Fibroblast of peridontal ligament (primary cell): ENCODE measurements at regions not wholly inside any gene's neighbourhood (a gene's known extent, or its start where the extent isn't known, plus 50 kb on each side); places are given as distances from the start of the nearest gene placed in this dataset.

Experiments used
- DNase-seq: peaks from one replicate; pipeline ENCODE4 v3.0.0-alpha.2; 2010; ENCODE audit errors: extremely low read depth

DNA sequence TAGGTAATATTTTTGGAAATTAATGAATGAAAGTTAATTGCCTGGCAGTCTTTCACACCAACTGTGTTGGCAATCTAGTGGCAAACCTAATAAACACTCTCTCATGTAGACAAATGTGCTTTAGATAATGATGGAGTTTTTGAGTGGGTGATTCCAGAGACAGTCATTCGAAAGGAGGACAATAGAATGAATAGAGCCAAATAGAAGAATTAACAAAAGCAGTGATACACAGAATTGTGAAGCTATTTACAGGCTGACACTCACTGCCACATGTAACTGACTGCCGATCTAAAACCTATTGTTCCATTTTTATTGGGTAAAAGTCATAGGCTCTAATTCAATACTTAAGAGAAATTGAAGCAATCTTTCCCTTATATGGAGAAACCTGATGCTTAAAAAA, 338.5 kb downstream of the PCDH7 start:
- no peak for DNase-seq

DNA sequence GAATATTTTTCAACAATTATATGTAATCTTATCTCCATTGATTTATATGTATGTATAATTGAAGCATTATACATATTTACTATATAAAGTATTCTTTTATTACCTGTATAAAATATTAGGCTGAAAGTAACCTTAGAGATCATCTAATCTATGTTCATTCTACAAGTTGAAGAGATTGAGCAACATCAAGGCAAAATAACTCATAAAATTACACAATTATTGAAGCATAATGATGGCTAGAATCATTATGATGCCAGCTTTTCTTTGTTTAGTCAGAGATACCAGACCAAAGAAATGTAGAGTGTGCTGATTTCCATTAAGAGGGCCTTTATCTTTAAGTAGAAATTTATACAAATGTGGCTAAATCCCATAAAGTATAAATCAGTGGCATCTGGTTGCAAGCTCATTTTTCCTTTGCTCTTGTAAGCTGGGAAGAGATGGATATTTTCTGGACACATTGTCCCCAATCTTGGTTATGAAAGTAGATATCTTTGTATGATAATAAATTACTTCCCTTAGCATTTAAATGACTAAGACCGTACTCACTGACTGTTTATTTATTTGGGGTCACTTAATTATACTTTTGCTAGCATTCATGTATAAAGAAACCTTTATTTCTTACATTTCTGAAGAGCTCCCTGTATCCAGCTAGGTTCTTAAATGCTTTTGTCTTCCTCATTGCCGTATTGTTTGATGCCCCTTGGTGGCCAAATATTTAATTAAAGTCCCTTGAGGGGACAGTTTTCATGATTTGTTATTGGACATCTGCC, 339.8 kb downstream of the PCDH7 start:
- no peak for DNase-seq

DNA sequence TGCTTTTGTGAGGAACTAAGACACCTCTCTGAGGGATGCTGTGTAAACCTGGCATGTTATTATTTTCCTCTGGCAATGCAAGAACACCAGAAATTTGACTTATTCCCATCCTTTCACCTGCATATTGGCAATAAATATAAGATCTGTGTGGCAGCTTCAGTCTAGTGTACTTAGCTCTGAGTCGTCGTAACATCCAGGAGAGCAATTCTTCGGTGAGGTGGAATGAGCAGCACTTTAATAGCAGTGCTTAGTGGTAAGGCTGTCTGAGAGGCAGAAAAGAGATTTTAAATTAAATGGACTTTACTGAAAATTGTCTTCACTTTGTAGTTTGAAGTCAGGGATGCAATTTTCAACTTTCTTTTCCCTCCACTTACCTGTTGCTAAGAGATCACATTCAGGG, 344.9 kb downstream of the PCDH7 start:
- DNase-seq, result no peak

DNA sequence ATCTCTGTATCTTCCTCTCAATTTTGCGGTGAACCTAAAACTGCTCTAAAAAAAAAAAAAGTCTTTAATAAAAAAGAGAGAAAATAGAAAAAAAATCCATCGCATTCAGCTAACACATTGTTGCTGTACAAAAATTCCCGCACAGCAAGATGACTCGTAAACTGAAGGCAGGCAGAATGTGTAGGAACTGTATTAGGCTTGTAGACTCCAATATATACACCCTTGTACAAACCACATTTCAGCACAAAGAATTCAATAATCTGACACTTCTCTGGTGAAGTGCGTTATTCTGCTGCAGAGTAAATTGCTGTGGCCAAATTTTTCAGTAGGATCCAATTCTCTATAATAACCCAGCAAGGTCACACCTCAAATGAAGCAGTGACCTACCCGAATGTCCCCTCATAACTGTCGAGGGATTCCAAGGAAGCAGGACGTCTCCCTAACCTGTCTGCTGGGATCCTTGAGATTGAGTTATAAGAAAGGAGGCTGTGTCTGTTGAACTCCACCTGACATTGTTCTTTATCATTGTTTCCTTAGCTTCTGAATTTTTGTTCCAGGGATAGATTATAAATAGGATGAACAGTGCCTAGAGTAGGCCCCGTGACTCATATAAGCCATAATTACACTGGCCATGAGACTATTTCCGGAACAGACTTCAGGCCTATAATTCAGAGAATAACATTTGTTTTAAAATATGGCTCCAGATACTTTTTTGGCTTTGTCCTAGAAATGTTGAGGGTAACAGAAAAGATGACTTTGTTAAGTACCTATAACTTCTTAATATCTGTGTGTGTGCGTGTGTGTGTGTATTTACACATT, 348.3 kb downstream of the PCDH7 start:
- no peak for DNase-seq

DNA sequence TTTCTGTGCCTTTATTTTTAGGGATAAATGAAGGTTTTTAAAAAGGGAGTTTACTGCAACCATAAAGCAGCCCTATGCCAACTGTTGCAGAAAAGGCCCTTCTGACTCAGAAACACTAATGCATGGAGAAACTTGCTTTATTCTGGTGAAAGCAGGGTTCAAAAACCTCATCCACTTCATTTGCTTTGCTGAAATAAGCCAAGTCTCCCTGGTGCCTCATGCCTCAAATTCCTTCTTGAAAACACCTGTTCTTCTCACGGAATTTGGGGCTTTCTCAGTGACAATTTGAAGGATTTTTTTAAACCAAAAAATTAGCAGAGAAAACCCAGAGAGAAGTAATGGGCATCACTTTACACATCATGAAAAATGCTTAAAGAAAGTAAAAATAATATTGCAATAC, 349.0 kb downstream of the PCDH7 start:
- no peak for DNase-seq

DNA sequence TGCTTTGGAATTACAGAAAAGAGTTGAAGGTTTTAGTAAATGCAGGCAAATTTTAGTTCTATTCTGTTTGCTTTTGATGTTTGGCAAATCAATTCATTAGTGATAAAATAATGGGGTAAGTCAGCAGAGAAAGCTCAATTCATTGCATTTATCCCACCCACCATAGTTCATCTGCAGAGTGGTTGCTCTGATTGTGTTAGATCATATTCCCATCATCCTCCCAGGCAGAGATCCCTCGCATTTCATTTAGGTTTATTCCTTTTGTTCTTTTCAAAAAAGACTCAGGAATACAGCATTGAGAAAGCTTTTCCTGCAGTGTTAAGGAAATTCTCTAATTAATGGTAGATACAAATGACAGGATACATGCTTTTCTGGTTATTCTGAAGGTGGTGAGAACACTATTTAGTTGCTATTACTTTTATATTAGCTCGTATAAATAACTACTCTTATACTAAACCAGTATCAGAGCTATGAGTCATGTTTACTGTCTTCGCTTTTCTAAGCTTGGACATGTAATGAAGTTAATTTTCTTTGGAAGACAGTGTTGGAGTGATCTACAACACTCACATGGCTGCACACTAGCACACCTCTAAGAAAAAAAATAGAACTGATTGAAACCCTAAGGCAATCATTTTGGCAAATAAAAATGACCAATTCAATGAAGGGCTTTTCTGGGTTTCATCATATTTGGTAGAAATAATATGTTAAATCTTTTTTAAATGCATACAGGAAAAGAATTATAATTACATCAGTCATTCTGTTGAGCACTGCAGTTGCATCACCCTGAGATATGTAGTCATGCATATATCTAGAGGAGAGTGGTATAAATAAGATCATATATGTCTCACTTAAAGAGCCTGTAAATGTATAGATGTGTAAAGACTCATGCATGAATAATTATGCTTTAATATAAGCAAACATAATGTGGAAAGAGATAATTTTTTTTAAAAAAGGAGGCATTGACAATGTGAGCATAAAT, 351.6 kb downstream of the PCDH7 start:
- DNase-seq, result no peak

DNA sequence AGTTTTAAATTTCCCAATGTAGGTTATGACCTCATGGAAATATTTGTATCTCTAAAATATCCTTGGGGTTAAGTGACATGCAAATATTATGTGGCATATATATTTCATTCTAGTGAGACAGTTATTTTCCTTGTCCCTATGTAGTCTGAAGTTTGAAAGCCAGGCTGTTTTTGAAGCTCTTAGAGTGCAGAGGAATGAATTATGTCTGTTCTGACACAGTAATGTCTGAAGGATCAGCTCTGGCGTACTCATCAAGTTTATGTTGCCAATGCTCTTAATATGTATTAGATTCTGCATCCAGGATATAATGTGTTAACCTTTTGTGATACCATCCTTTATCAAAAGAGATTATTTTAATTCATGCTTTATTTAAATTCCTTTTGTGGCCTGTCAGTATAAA, 355.8 kb downstream of the PCDH7 start:
- no peak for DNase-seq

DNA sequence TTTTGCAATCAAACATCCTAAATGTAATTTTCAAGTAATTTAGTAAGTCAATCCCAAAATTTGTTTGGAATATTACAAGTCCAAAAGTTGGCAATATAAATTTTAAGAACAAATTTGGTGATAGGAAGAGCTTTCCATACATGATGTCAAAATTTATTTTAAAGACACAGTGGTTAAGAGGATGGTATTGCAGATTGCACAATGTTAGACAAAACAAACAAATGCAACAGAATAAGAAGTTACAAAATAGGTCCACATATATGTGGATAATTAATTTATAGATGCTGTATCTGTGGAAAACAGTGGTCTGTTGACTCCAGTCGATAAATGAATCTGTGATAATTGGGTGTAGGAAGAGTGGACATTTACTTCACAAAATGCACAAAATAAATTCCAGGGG, 358.5 kb downstream of the PCDH7 start:
- no peak for DNase-seq

DNA sequence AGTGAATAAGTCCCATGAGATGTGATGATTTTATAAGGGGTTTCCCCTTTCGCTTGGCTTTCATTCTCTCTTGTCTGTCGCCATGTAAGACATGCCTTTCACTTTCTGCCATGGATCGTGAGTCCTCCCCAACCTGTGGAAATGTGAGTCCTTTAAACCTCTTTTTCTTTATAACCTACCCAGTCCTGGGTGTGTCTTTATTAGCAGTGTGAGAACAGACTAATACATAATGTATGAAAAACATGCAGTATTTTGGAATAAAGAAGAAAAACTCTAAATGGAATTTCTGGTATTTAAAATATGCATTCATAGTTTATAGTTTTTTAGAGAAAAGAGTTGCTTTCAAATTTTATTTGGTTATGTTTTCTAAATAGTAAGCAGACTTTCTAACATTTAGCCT, 360.7 kb downstream of the PCDH7 start:
- no peak for DNase-seq

DNA sequence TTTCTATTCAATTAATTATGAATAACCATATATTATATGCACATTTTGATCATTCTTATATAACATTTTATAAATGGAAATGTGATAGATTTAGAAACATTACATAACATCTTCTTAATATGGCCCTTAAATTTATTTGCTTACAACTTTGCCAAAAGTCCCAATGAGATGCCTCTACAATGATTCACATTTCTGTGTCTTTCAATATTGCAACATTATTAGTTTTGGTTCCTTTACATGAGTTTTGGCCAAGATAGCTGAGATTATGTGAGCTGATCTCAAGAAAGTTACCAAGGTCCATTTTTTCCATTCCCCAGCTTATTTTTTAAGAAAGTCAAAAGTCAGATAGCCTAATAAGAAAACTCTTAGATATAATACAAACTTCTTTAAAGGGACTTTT, 361.2 kb downstream of the PCDH7 start:
- no peak for DNase-seq

DNA sequence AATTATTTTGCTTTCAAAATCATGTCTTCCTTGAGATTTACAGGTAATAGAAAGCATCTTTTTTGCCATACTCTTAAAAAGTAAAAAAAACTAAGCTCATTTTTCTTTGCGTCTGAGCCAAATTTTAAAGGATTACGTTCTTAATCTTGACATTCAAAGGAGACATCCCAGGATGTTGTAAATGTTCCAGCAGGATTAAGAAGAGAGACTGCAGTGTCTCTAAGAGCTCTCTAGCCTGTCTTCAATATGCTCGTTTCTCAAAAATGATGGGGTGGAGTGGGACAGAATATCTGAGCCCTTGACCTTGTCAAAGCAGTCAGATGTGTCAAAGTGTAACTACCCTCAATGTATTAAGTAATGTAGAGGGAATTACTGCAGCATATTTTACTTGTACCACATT, 363.3 kb downstream of the PCDH7 start:
- no peak for DNase-seq

DNA sequence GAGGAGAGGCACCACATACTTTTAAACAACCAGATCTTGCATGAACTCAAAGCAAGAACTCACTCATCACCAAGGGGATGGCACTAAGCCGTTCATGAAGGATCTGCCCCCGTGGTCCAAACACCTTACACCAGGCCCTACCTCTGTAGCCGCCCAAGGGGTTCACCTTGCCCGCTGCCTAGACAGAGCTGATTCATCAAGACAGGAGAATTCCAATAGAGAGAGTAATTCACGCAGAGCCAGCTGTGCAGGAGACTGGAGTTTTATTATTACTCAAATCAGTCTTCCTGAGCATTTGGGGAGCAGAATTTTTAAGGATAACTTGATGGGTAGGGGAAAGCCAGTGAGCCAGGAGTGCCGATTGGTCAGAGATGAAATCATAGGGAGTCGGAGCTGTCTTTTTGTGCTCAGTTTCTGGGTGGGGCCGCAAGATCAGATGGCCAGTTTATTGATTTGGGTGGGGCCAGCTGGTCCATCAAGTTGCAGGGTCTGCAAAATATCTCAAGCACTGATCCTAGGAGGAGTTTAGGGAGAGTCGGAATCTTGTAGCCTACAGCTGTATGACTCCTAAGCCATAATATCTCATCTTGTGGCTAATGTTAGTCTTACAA, 364.7 kb downstream of the PCDH7 start:
- DNase-seq, result no peak

DNA sequence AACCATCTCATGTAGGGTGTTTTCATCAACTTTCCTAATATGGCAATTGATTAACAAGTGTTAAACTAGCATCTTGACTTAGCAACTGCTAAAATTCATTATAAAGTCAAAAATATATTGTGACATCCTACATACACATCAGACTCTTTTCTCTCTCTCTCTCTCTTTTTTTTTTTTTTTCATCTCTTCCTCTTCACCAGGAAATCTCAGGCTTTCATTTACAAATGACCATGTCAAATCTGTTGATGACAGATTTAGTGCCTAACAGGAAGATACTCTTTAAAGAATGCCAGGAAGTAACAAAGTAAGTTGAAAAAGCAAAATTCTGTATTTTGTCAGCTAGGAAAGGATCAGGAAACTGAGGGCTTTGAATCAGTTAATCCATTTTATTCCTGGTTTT, 365.5 kb downstream of the PCDH7 start:
- DNase-seq, result no peak

DNA sequence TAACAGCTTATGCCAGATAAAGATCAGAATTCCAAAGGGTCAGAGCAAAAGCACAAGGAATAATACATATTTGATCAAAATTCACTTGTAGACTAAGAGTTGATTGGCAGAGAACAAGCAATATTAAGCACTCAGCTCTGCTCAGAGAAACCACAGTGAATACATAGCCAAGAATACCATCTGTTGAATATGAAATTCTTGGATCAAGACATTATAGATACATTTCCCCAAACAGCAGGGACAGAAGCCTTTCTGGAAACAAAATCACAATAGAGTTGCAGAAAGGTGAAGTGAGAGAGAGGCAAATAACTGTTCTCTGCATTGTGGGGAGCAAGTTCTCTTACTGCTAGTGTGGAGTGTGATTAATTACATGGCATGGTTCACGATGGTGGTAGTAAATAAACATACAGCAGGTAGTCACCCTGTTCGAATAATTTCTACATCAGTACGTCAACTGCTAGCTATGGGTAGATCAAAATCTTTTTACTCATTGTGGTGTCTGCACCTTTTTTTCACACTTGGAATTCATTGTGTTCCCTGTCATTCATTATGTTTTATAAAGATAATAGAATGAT, 366.7 kb downstream of the PCDH7 start:
- DNase-seq, result no peak

DNA sequence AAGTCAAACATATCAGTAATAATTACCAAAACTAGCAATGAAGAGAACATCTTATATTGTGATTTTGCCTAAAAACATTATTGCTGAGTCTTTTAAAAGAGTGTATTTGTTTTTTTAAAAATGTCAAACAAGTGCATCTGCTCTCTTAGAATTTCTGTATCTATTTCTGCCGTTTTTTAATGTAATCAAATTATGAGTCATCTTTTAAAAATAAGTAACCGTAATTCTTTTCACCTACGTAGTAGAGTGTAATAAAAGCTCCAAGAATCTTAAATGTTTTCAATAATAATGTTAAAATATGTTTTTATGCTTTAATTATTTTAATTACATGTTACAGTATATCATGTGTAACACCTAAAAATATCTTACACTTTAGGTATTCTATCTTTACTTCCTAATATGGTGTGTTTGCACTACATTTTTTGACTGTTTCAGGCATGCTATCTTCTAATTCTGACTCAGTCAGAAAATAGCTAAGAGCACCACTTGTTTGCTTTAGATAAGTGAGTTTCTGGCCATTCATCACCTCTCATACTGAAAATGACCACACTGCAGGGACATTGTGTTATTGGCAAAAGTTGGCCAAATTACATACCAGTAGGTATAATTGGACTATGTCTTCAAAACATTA, 368.5 kb downstream of the PCDH7 start:
- no peak for DNase-seq

DNA sequence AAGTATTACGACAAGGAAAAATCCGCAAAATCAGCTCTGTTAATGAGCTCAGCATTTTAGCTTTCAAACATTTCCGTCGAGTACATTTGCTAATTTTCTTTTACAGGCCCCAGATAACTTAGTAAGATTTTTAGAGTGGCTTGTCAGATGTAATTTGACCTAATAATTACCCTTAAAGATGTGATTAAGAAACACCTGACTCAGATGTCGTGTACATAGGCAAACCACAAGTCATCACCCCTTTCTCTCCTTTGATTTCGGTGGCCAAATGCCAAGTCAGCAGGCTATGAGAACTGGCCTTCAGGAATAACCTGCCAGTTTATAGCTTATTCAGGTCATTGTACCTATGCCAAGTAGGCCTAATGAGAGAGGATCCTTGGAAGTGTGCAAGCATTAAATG, 369.6 kb downstream of the PCDH7 start:
- no peak for DNase-seq

DNA sequence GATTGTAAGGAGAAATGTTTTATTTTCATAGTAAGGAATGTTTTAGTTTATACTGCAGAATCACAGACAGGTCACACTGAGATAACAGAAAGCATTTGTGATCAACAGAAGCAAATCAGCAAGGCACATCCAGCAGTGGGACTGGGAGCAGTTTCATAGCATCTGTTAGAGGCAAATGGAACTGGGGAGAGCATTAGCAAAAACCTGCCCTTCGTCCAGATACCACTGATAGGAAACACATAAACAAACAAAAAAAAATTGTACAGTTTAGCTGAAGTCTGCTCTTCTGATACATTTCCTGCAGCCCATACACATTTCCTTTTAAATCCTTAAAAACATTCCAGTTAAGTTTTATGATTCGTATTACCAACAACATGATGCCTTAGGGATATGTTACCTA, 374.3 kb downstream of the PCDH7 start:
- no peak for DNase-seq

DNA sequence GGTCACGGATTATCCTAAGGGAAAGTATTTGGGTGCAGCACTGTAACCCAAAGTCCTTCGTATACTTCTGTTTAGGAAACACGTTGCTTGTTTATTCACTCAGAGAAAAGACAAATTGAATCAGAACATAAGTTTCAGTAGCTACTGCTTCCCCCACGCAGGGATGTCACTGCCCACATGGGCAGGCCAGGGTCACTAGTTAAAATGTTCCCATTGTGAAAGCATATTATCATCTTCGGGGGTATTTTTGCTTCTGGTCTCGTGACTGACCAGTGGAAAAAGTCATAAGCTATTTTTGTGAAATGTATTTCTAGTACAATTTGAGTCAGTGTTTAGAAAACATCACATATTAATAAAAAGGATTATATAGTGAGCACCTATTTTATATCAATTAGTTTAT, 377.8 kb downstream of the PCDH7 start:
- no peak for DNase-seq

DNA sequence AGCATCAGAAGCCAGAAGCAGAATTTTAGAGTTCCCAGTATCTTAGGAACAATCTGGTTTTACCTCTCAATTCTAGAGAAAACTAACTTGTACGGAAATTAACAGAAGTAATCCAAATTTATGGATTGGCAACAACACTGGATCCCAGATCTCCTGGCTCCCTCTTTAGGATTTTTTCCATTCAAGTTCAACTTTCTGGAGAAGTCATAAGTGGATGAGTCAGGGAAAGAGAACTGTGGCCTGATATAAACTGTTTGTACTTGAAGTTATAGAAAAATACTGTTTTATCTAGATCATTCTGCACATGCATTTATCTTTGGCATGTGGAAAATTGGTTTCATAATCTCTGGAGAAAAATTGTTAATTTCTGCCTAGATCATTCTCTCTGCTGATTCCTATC, 380.4 kb downstream of the PCDH7 start:
- no peak for DNase-seq

DNA sequence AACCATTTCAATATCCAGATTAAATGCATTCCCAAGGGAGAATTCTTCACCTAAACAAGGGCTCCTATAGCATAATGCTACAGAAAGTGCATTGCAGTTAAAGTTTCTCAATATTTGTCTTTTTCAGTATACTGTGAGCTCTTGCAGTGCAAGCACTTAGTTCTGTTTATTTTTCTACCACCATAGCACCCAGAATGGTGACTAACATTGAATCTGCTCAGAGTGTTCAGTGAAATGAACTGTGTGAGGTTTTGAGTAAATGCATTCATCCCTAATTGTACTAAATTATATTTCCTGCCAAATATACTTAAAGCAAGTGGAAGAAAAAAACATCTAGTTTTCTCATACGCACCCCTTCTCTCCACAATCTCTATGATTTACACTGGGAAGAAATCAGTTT, 383.9 kb downstream of the PCDH7 start:
- no peak for DNase-seq

DNA sequence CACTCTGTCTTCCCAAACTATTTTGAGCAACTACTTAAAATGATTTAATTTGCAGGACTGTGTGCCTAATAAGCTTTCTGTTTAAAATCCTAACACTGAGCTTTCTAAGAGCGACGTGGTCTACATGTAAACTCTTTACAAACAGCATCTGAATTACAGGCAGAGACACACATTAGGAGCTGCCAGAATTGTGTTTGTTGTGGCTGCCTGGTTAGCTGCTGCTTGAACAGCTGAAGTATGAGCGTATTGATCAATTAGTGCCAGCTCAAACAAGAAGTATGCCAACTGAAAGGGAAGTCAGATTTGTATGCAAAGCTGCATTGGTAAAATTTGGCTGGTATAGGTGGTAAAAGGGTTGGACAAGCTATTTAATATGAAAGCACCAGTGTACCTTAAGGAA, 384.4 kb downstream of the PCDH7 start:
- no peak for DNase-seq
